ENCODE measurements at regions not wholly inside any gene's neighbourhood (a gene's known extent, or its start where the extent isn't known, plus 50 kb on each side); places are given as distances from the start of the nearest gene placed in this dataset.

GRCh38 chr13:81080911-81081454 is 740.1 kb upstream of the SPRY2 start:
- H3K36me3 Mint-ChIP-seq (ENCODE audit: low read depth), result peaks cover 8% of the 10 kb centered on the region; the same call in 2 of the 3 replicates
- H3K4me1 Mint-ChIP-seq, result no peaks in the 10 kb centered on the region
- Histone ChIP-seq H3K4me1 (ENCODE audit: insufficient read depth) (no peaks in the 10 kb centered on the region), H2AFZ (no peak overlapping the region), H3K4me2 (no peak overlapping the region), H3K27me3 (ENCODE audit: insufficient read depth) (no peaks in the 10 kb centered on the region), H3K4me3 (no peak overlapping the region), H3K79me2 (replicated peaks; ENCODE audit: insufficient read depth) (no peaks in the 10 kb centered on the region), H3F3A (replicated peaks; ENCODE audit: low read depth) (no peaks in the 10 kb centered on the region), H3K9me2 (ENCODE audit: insufficient read depth) (peaks cover 5% of the 10 kb centered on the region; the same call in 1 of the 2 replicates), H3K27ac (ENCODE audit: low read depth) (no peak overlapping the region), H4K20me1 (replicated peaks; ENCODE audit: insufficient read depth) (no peaks in the 10 kb centered on the region), H3K36me3 (ENCODE audit: insufficient read depth) (no peaks in the 10 kb centered on the region)
- no peak overlapping the region for H3K4me3 Mint-ChIP-seq
- no peaks in the 10 kb centered on the region for H3K27me3 Mint-ChIP-seq (ENCODE audit: insufficient read depth, low read depth, poor library complexity)
- ATAC-seq (no peak), DNase-seq (ENCODE audit: low spot score) (no peak)
- TF ChIP-seq, protein P1, sequence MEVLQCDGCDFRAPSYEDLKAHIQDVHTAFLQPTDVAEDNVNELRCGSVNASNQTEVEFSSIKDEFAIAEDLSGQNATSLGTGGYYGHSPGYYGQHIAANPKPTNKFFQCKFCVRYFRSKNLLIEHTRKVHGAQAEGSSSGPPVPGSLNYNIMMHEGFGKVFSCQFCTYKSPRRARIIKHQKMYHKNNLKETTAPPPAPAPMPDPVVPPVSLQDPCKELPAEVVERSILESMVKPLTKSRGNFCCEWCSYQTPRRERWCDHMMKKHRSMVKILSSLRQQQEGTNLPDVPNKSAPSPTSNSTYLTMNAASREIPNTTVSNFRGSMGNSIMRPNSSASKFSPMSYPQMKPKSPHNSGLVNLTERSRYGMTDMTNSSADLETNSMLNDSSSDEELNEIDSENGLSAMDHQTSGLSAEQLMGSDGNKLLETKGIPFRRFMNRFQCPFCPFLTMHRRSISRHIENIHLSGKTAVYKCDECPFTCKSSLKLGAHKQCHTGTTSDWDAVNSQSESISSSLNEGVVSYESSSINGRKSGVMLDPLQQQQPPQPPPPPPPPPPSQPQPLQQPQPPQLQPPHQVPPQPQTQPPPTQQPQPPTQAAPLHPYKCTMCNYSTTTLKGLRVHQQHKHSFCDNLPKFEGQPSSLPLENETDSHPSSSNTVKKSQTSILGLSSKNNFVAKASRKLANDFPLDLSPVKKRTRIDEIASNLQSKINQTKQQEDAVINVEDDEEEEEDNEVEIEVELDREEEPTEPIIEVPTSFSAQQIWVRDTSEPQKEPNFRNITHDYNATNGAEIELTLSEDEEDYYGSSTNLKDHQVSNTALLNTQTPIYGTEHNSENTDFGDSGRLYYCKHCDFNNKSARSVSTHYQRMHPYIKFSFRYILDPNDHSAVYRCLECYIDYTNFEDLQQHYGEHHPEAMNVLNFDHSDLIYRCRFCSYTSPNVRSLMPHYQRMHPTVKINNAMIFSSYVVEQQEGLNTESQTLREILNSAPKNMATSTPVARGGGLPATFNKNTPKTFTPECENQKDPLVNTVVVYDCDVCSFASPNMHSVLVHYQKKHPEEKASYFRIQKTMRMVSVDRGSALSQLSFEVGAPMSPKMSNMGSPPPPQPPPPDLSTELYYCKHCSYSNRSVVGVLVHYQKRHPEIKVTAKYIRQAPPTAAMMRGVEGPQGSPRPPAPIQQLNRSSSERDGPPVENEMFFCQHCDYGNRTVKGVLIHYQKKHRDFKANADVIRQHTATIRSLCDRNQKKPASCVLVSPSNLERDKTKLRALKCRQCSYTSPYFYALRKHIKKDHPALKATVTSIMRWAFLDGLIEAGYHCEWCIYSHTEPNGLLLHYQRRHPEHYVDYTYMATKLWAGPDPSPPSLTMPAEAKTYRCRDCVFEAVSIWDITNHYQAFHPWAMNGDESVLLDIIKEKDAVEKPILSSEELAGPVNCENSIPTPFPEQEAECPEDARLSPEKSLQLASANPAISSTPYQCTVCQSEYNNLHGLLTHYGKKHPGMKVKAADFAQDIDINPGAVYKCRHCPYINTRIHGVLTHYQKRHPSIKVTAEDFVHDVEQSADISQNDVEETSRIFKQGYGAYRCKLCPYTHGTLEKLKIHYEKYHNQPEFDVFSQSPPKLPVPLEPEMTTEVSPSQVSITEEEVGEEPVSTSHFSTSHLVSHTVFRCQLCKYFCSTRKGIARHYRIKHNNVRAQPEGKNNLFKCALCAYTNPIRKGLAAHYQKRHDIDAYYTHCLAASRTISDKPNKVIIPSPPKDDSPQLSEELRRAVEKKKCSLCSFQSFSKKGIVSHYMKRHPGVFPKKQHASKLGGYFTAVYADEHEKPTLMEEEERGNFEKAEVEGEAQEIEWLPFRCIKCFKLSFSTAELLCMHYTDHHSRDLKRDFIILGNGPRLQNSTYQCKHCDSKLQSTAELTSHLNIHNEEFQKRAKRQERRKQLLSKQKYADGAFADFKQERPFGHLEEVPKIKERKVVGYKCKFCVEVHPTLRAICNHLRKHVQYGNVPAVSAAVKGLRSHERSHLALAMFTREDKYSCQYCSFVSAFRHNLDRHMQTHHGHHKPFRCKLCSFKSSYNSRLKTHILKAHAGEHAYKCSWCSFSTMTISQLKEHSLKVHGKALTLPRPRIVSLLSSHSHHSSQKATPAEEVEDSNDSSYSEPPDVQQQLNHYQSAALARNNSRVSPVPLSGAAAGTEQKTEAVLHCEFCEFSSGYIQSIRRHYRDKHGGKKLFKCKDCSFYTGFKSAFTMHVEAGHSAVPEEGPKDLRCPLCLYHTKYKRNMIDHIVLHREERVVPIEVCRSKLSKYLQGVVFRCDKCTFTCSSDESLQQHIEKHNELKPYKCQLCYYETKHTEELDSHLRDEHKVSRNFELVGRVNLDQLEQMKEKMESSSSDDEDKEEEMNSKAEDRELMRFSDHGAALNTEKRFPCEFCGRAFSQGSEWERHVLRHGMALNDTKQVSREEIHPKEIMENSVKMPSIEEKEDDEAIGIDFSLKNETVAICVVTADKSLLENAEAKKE (CRISPR knock-in tag; IDR thresholded peaks at IDR 0.05), result no peak
- TF ChIP-seq EZH2 (IDR thresholded peaks at IDR 0.05; ENCODE audit: low read depth, unreplicated experiment) (no peak), REST (IDR thresholded peaks at IDR 0.05; ENCODE audit: unreplicated experiment) (no peak), CTCF (conservative IDR thresholded peaks at IDR 0.05; ENCODE audit: low read depth in 2 of 2) (no peak), POLR2AphosphoS5 (IDR thresholded peaks at IDR 0.05; ENCODE audit: low read depth) (no peak), EZH2phosphoT487 (IDR thresholded peaks at IDR 0.05; ENCODE audit: unreplicated experiment) (no peak), ZNF331 (CRISPR knock-in tag; IDR thresholded peaks at IDR 0.05; ENCODE audit: low read depth) (no peak), NANOG (IDR thresholded peaks at IDR 0.05; ENCODE audit: borderline replicate concordance) (no peak), ZNF114 (CRISPR knock-in tag; IDR thresholded peaks at IDR 0.05) (no peak), JUNB (IDR thresholded peaks at IDR 0.05; ENCODE audit: unreplicated experiment) (no peak), STAT1 (IDR thresholded peaks at IDR 0.05; ENCODE audit: unreplicated experiment) (no peak), CREB1 (CRISPR knock-in tag; IDR thresholded peaks at IDR 0.05; ENCODE audit: low read depth) (no peak)
- TF ChIP-seq, protein P2, sequence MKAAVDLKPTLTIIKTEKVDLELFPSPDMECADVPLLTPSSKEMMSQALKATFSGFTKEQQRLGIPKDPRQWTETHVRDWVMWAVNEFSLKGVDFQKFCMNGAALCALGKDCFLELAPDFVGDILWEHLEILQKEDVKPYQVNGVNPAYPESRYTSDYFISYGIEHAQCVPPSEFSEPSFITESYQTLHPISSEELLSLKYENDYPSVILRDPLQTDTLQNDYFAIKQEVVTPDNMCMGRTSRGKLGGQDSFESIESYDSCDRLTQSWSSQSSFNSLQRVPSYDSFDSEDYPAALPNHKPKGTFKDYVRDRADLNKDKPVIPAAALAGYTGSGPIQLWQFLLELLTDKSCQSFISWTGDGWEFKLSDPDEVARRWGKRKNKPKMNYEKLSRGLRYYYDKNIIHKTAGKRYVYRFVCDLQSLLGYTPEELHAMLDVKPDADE (IDR thresholded peaks at IDR 0.05), result no peak
- H3K9me3 Mint-ChIP-seq, result peaks cover 8% of the 10 kb centered on the region; the same call in 2 of the 3 replicates
- no peak overlapping the region for H3K27ac Mint-ChIP-seq
